ENCODE measurements at regions not wholly inside any gene's neighbourhood (a gene's known extent, or its start where the extent isn't known, plus 50 kb on each side); places are given as distances from the start of the nearest gene placed in this dataset.
"Not testable (repeated sequence)": the region's sequence is repeated elsewhere in the genome, so short reads cannot be mapped to it uniquely, and the experiment has no call there.

- no peak for DNase-seq
Observed at GRCh38 chr3:117011687-117012250, 302.2 kb downstream of the TUSC7 start.

- no peak for DNase-seq
Observed at GRCh38 chr3:117016378-117016777, 306.8 kb downstream of the TUSC7 start.

GRCh38 chr3:117017135-117017894 lies 307.7 kb downstream of the TUSC7 start:
- DNase-seq, result no peak

GRCh38 chr3:117018655-117019054 lies 309.1 kb downstream of the TUSC7 start:
- no peak for DNase-seq

- no peak for DNase-seq
Observed at GRCh38 chr3:117019082-117019713, 309.6 kb downstream of the TUSC7 start.

GRCh38 chr3:117026401-117026800 lies 316.8 kb downstream of the TUSC7 start:
- DNase-seq, result no peak

- DNase-seq, result no peak
Observed at GRCh38 chr3:117035745-117036144, 326.2 kb downstream of the TUSC7 start.

- DNase-seq, result no peak
Observed at GRCh38 chr3:117036259-117036799, 326.8 kb downstream of the TUSC7 start.

- no peak for DNase-seq
Observed at GRCh38 chr3:117045143-117045542, 335.6 kb downstream of the TUSC7 start.

GRCh38 chr3:117047951-117048705 lies 338.5 kb downstream of the TUSC7 start:
- no peak for DNase-seq

GRCh38 chr3:117052395-117052794 lies 342.8 kb downstream of the TUSC7 start:
- no peak for DNase-seq

- no peak for DNase-seq
Observed at GRCh38 chr3:117054556-117054955, 345.0 kb downstream of the TUSC7 start.

- not testable (repeated sequence) for DNase-seq
Observed at GRCh38 chr3:117056946-117057345, 347.4 kb downstream of the TUSC7 start.

GRCh38 chr3:117059067-117059955 lies 349.7 kb downstream of the TUSC7 start:
- DNase-seq, result no peak

GRCh38 chr3:117059956-117060270 lies 350.3 kb downstream of the TUSC7 start:
- no peak for DNase-seq

- DNase-seq, result no peak
Observed at GRCh38 chr3:117063930-117064329, 354.4 kb downstream of the TUSC7 start.

- no peak for DNase-seq
Observed at GRCh38 chr3:117068301-117068700, 358.7 kb downstream of the TUSC7 start.

GRCh38 chr3:117074826-117075225 lies 365.2 kb downstream of the TUSC7 start:
- DNase-seq, result no peak

GRCh38 chr3:117079997-117080396 lies 370.4 kb downstream of the TUSC7 start:
- DNase-seq, result no peak

GRCh38 chr3:117080872-117081271 lies 371.3 kb downstream of the TUSC7 start:
- no peak for DNase-seq

- no peak for DNase-seq
Observed at GRCh38 chr3:117084277-117084676, 374.7 kb downstream of the TUSC7 start.

- no peak for DNase-seq
Observed at GRCh38 chr3:117084739-117085270, 375.2 kb downstream of the TUSC7 start.

Data from activated T-cell treated with anti-CD3 and anti-CD28 coated beads, Interleukin-2, amount 50 U/mL, for 1 hour (primary cell).